ENCODE measurements at regions not wholly inside any gene's neighbourhood (a gene's known extent, or its start where the extent isn't known, plus 50 kb on each side); places are given as distances from the start of the nearest gene placed in this dataset.
"Not testable (repeated sequence)": the region's sequence is repeated elsewhere in the genome, so short reads cannot be mapped to it uniquely, and the experiment has no call there.

- TF ChIP-seq, protein P1, sequence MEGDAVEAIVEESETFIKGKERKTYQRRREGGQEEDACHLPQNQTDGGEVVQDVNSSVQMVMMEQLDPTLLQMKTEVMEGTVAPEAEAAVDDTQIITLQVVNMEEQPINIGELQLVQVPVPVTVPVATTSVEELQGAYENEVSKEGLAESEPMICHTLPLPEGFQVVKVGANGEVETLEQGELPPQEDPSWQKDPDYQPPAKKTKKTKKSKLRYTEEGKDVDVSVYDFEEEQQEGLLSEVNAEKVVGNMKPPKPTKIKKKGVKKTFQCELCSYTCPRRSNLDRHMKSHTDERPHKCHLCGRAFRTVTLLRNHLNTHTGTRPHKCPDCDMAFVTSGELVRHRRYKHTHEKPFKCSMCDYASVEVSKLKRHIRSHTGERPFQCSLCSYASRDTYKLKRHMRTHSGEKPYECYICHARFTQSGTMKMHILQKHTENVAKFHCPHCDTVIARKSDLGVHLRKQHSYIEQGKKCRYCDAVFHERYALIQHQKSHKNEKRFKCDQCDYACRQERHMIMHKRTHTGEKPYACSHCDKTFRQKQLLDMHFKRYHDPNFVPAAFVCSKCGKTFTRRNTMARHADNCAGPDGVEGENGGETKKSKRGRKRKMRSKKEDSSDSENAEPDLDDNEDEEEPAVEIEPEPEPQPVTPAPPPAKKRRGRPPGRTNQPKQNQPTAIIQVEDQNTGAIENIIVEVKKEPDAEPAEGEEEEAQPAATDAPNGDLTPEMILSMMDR (IDR thresholded peaks at IDR 0.05; ENCODE audit: low read depth, low read length), result no peak
- H3K4me3 ChIP-seq (ENCODE audit: low read depth, low read length), result no peak overlapping the region
These were observed 436.0 kb upstream of the NR5A2 start for GRCh38 chr1:199591468-199591867.

DNA sequence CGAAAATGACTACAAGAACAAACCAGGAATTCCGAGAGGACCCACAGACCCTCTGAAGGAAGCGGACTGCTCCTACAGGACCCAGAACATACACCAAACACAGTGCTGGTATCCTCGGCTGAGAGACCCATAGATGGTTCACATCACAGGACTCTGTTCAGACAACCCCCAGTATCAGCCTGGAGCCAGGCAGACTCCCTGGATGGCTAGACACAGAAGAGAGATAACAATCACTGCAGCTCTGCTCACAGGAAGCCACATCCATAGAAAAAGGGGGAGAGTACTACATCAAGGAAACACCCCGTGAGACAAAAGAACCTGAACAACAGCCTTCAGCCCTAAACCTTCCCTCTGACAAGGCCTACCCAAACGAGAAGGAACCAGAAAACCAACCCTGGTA, 434.0 kb upstream of the NR5A2 start:
- TF ChIP-seq, protein P1 (IDR thresholded peaks at IDR 0.05; ENCODE audit: low read depth, low read length), result no peak
- H3K4me3 ChIP-seq (ENCODE audit: low read depth, low read length), result no peak overlapping the region

- not testable (repeated sequence) for H3K4me3 ChIP-seq (ENCODE audit: low read depth, low read length)
These were observed 431.1 kb upstream of the NR5A2 start for GRCh38 chr1:199596448-199596847.

- H3K4me3 ChIP-seq (ENCODE audit: low read depth, low read length), result no peak overlapping the region
- TF ChIP-seq, protein P1 (IDR thresholded peaks at IDR 0.05; ENCODE audit: low read depth, low read length), result no peak
These were observed 430.4 kb upstream of the NR5A2 start for GRCh38 chr1:199597152-199597551.

GRCh38 chr1:199608414-199608813, 419.1 kb upstream of the NR5A2 start:
- TF ChIP-seq, protein P1 (IDR thresholded peaks at IDR 0.05; ENCODE audit: low read depth, low read length), result no peak
- no peak overlapping the region for H3K4me3 ChIP-seq (ENCODE audit: low read depth, low read length)

DNA sequence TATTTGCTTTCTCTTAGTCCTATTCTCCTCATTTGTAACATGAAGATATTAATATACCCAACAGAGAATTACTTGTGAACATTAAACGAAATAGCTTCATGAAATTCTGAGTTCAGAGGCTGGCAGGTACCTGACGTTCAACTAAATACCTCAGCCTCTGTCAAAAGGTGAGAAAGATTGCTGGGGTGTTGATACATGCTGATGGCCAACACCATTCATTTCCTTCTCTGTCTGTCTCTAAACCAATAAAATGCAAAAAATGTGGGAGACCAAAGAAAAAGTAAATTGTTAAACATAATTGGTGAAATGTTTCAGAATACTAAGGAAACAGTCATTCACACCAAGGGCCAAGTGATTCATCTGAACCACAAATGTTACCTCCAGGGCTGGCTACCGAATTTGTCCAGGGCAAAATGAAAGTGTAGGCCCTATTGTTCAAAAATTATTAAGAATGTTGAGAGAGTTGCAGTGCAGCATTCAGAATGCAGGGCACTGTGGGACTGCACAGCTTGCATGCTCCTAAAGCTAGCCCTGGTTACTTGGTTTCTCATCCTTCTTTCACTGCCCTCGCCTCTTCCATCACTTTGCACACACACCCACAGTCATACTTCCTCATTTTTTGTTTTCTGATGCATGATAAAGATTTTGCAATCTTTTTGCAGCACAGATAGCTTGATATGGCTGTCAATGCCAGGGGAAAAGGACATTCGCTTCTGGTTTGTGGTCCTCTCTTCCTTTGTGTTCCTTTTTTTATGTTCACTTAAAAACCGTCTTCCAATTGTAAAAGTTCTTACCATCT, 414.3 kb upstream of the NR5A2 start:
- no peak overlapping the region for H3K4me3 ChIP-seq (ENCODE audit: low read depth, low read length)
- TF ChIP-seq, protein P1 (IDR thresholded peaks at IDR 0.05; ENCODE audit: low read depth, low read length), result no peak

GRCh38 chr1:199616947-199617346, 410.6 kb upstream of the NR5A2 start:
- TF ChIP-seq, protein P1 (IDR thresholded peaks at IDR 0.05; ENCODE audit: low read depth, low read length), result no peak
- H3K4me3 ChIP-seq (ENCODE audit: low read depth, low read length), result no peak overlapping the region

DNA sequence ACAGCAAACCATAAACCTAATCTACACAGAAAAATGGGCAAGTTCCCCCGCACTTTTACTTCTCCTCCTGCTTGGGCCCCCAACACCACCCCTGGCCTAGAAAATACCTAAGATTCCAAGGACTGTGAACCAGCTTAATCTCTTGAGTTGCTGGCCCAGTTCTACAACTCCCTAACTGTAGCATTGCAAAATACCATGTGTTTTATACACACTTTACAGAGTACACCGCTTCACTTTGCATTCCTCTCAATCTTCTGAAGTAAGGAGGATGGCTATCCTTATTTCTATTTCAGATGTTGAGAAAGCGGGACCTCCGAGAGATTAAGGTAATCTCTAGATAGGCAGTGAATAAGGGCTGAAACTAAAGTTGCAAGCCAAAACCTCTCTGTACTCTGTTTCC, 408.3 kb upstream of the NR5A2 start:
- H3K4me3 ChIP-seq (ENCODE audit: low read depth, low read length), result no peak overlapping the region
- TF ChIP-seq, protein P1 (IDR thresholded peaks at IDR 0.05; ENCODE audit: low read depth, low read length), result no peak

DNA sequence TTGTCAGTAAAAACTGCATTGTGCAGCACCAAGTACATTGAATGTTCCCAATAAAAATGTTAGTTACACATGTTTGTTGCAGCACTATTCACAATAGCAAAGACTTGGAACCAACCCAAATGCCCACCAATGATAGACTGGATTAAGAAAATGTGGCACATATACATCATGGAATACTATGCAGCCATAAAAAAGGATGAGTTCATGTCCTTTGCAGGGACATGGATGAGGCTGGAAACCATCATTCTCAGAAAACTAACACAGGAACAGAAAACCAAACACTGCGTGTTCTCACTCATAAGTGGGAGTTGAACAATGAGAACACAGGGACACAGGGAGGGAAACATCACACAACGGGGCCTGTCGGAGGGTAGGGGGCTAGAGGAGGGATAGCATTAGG, 401.3 kb upstream of the NR5A2 start:
- H3K4me3 ChIP-seq (ENCODE audit: low read depth, low read length), result not testable (repeated sequence)
